Stimulated activated CD4-positive, alpha-beta T cell treated with anti-CD3 and anti-CD28 coated beads, Interleukin-2, amount 100 ng/mL, for 48 hours (primary cell): ENCODE measurements at regions not wholly inside any gene's neighbourhood (a gene's known extent, or its start where the extent isn't known, plus 50 kb on each side); places are given as distances from the start of the nearest gene placed in this dataset.

ENCODE experiments used
- DNase-seq, 2 donors: peaks; one replicate each; pipeline ENCODE4 v3.0.0-alpha.2; 2020

DNA sequence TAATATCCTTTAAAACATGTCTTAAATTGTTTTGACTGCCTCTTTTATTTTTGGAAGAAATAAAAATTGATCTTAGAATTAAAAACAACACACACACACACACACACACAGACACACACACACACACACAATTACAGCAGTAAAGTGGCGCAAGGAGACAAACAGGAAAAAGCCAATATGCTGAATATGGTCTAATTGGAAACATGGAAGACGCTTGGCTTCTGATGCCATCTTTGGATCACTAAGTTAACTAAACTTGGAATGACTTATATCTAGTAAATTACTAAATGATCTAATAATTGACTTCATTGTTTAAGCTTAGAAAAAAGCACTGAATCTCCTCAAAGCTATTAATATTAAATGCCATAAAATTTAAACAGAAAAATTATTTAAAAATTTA, 1093.4 kb downstream of the ADGRL3 start:
- no peak for DNase-seq

DNA sequence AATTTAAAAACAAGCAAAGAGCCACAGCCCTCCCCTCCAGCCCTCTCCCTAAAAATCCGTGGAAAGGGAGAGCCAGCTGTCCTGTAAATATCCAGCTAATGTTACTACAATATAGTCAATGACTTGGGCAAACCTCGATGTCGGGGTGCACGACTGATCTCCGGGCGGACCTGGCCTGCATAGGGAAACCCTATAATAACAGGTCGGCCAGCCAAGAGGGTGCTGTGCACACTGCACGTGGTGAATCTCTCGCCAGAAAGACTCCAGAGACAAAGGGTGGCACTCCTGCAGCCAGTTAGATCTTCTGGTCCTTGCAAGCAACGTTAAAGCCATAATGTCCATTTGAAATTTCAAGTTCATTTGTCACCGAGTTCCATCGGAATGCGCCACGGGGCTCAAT, 1092.8 kb downstream of the ADGRL3 start:
- DNase-seq, result no peak

DNA sequence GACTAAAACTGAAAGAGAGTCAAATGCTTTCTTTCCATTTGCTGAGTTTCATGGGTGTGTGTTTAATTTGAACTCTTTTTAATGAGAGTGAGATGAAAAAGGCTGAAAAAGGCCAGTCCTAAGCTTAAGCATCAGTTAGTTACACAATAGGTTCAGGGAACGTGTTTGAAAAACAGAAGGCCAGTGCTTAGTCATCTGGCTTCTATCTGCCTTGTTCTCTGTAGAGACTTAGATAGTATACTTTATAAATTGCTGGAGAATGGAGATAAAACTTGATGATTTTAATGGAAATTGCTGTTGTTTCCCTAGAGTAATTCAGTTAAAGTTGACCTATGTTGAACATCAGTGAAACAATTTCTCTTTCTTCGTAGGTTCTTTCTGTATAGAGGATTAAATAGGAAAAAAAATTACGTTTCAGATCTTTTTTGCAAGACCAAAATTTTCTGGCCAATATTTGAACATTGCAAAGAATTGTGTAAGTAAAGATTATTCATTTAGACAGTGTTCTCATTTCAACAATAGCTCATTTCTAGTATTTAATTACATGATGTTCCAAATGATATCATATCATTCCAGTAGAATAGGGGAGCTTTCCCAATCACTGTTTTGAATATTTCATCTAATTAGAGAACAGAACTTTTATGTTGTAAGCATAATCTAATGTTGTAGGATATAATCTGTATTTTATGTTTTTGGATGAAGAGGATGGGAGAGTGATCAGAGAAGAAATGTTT, 1088.8 kb downstream of the ADGRL3 start:
- DNase-seq, result no peak

DNA sequence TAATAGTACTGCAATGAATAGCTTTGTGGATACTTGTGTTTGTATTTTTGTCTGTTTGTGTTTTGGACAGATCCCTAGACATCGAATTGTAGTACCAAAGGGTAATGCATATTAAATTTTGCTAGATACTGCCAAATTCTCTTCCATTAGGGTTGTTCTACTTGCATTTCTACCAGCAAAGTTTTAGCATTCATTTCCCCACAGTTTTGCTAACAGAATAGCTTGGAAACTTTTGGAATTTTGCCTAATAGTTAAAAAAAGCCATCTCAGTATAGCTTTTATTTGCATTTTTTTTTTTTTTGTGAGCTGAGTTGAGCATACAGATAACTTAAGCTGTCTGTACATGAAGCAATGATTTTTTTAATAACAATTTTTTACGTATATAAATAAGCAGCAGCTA, 1084.9 kb downstream of the ADGRL3 start:
- DNase-seq, result no peak

DNA sequence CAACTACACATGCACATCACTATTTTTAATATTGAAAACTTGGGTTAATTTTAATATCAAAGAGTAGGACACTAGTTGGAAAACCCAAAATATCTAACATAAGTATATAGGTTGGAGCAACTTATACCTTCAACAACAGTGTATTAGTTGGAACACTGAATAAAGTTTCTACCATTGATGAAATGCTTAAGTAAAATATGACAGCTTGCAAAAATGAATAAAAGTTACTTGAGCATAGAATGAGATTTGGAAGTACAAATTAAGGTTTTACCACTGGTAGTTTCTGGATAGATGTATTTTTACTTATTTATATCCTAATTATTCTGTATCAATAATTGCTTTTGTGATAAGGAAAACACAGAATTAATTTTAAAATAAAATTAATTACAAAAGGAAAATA, 1079.6 kb downstream of the ADGRL3 start:
- no peak for DNase-seq

DNA sequence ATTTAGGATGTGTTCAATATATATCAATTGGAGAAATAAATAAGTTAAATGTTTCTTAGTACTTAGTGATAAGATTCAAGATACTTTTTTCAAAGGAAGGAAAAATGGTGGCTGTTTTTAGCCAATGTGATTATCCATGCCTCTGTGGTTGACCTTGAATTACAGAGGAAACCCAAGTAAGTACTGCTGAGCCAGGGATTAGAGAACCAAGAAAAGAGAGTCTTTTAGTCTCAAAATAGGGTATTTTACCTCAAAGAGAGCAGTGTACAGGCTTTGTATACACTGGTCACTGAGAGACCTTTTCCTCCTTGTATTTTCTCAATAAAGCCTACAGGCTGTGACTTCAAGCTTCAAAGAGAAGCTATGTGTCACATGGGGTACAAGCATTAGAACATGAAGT, 1075.3 kb downstream of the ADGRL3 start:
- no peak for DNase-seq

DNA sequence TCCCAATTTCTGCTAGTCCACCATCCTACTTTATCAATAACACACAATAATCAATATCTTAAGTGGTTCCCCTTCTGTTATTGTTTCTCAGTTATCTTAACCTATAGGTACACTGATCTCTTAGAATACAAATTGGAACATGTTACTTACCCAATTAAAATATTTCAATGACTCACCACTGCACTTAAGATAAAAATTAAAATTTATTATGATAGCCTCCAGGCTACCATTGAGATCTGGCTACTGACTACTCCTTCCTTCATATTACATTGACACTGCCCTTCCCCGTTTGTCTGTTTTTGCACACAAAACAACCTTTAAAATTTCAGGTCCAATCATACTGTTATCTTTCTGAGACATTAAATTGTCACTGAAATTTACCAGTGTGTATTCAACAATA, 1074.7 kb downstream of the ADGRL3 start:
- DNase-seq, result no peak

DNA sequence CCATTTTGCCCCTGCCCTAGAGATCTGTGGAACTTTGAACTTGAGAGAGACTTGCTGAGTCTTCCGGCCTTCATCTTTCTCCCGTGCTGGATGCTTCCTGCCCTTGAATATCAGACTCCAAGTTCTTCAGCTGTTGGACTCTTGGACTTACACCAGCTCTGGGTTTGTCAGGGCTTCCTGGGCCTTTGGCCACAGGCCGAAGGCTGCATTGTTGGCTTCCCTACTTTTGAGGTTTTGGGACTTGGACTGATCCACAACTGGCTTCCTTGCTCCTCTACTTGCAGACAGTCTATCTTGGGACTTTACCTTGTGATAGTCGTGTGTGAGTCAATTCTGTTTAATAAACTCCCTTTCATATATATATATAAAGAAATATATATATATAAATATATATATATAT, 1071.0 kb downstream of the ADGRL3 start:
- DNase-seq, result no peak

DNA sequence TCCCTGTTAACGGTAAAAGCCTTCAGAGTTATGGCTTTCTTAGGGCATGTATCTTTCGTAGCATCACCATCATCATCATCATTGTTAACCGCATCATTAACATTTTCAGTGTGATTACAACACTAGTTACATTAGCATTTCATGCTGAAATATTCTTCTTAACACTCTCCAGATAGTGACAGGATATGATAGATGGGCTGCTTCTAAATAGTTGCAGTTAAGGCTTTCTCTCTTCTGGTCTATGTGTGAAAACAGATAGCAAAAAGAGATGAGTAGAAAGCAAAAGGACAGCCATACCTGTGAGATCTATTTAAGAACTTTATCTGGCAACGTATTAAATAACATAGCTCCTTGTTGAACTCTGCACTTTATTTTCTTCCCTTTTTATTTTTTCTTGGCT, 1069.8 kb downstream of the ADGRL3 start:
- no peak for DNase-seq

DNA sequence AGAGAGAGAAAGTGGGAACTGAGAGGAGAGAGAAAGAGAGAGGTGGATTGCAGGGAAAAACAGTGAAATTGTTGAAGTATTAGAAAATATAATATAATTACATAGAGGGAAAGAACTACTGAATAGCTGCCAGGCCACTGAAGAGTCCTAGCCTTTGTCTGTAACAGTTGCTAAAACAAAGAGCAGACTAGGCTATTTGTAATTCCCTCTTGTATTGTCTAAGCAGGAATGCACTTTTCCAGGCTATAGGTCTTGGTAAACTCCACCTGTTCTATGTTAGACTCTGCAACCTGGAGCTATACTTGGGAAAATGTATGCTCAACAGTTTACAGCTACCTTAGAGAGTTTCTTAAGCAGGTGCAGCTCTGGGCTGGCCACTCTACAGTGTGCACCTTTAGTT, 1063.3 kb downstream of the ADGRL3 start:
- no peak for DNase-seq

DNA sequence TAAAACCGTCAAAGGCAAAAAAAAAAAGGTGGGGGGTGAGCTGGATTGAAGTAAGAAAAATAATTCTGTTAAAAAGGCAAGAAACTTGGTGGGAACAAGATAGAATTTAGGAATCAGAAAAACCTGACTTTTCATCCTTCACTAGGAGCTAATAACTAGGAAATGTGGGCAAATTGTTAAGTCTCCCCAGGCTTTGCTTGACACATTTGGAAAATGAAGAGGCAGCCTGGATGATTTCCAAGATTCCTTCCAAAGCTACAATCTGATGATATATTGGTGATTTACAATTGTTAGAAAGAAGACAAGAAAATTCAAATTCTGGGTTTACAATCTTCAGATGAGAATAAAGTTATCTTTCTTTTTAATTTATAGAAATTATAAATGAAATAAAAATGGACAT, 1062.5 kb downstream of the ADGRL3 start:
- DNase-seq, result no peak

DNA sequence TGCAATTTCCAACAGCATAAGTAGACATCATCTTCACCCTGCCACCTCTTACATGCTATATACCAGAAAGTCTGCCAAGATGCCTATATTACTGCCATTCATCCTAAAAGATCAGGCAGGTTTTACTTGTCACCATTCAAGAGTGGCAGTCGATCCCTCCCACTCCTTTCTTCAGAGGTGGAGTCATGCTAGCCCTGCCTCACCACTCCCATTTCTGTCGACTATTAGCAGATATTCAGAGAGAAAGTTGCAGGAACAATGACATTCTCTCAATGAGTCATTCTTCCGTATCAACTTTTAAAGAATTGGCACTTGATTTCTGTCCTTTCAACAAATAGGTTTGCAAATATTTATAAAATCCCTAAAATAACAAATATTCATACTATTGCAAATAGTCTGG, 1060.1 kb downstream of the ADGRL3 start:
- DNase-seq, result no peak

DNA sequence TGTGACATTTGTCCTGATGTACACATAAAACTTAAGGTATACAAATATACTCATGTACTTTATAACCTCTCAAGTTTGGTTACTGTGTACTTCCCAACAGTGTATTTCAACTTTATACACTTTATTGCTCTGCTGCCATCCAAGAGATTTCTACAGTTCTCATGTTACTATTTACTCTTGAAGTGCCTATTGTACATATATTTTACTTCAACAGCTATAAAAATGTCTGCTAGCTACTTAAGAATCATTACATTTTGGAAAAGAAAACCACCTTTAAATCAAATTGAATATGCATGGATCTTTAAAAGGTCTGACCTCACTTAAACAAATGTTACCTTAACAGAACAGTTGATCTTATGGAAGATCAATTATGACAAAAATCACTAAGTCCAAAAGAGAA, 1056.4 kb downstream of the ADGRL3 start:
- no peak for DNase-seq

DNA sequence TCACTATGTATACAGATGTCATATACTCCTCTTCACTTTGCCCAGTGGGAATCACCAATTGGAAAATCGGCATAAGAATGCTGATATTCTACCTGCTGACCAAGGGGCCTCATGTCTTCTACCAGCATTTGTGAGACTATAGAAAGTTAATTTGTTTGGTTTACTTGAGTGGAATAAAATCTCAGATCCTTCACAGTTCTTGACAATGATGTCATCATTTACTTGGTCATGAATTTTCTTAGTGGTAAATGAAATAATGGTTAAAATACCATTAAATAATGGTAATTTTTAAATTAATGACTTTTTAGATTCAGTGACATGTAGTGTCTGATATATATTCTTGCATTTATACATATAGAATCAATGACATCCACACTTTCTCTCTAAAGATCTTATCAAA, 1052.6 kb downstream of the ADGRL3 start:
- no peak for DNase-seq

DNA sequence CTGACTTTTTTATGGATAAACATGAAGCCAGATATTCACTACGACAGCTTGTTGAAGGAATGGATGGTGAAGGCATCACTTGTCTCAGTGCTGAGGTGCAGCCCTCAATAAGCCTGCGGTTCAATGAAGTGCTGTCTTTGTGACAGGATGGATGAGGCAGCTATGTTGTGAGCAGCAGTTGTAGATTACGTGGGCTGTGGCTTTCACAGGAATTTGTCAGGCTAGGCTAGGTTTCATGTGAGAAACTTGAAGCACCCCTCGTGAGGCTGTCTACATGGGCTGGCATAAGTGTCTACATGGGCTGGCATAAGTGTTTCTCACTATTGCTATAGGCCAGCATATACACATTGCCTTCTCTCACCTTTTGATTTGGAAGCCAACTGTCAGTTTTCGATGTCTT, 1050.0 kb downstream of the ADGRL3 start:
- DNase-seq, result no peak

DNA sequence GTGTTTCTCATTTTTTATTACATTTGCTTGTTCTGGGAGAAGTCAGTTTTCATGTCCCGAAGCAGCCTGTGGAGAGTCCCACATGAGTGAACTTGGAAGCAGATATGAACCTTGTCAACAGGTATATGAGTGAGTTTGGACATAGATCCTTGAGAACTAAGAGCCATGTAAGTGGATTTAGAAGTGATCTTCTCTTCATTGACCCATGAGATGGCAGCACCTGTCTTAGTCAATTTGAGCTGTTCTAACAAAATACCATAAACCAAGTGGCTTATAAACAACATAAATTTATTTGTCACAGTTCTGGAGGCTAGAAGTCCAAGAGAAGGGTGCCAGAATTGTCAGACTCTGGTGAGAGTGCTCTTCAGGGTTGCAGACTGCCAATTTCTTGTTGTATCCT, 1043.8 kb downstream of the ADGRL3 start:
- DNase-seq, result no peak

DNA sequence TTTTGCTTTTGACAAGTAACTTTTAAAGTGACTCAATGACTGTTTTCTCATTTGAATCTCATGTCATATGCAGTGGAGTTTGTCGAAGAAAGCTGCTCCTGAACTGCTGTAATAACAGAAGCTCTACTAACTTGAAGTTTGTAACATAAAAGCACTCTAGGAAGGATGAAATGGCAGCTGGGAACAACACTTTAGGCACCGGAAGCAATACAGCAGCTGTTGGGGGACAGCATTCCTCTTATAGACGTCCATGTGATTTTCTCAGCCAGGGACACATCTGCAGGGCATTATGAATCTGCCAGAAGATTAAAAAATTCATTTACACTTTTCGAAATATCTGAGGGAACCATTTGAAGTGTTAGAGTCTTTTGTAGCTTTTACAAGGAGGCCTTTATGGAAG, 1035.8 kb downstream of the ADGRL3 start:
- no peak for DNase-seq

DNA sequence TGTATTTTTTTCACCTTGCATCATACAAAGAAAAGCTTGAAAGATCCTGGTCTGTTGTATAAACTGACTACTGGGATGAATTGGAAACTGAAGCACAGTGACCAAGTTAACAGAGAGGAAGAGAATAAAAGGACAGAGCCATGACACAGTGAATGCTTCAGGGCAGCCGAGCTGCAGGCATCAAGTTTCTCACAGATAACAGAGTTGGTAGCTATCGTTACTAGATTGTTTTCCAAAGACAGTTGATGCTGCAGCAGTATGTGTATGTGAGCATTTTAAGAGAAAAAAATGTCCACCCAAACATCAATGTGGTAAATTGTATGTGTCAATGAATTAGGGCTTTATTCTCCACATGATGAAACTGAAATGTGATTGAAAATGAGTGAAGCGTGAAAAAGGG, 1032.7 kb downstream of the ADGRL3 start:
- no peak for DNase-seq

DNA sequence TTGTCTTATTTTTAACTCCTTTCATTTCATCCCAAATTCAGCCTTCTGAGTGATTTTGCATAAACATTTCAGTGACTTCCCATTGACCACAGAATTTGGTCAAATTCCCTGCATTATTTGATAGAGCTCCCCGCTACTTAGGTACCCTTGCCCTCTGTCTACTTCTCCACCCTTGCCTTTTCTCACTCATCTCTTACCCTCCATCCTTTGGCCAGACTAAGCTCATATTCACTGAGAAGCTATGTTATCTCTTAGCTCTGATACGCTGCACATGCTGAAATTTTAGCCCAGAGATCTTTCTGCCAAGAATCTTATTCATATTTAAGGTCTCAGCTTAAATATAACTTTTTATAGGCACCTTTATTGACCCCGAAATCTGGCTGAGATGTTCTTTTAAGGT, 1031.9 kb downstream of the ADGRL3 start:
- no peak for DNase-seq

DNA sequence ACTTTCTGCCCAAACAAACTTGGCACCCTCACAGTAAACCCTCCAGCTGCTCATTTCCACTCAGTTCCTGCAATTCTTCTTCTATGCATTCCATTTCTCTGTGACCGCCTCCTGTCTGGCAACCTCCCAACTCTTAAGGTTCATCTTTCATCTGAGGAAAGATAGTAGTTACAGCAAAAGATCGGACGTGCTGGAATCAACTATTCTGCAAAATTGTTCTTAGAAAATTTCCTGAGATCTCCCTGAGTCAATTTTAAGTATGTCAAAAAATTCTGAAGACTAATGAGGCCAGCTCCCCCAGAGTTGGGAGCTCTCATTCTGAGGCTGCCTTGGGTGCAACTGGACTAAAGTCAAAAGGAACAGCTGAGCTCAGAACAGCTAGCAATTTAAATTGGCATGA, 1026.0 kb downstream of the ADGRL3 start:
- DNase-seq, result no peak

DNA sequence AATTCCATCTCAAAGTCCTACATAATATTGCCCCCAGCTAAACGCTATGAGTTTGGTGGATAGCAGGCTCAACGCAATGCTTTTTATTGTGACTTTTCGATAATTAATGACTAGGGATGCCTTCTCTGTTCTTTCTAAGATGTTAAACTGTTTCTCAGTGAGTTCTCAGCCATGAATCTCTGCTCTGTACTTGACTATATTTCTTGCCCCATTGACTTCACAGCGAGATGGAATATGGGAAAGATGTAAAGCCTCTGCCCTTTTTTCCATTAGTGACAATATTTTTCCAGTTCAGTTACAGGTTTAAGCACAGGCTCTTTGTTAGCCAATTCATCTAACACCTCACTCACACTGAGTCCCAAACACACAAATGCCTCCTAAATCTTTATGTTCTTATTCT, 1022.0 kb downstream of the ADGRL3 start:
- DNase-seq, result no peak

DNA sequence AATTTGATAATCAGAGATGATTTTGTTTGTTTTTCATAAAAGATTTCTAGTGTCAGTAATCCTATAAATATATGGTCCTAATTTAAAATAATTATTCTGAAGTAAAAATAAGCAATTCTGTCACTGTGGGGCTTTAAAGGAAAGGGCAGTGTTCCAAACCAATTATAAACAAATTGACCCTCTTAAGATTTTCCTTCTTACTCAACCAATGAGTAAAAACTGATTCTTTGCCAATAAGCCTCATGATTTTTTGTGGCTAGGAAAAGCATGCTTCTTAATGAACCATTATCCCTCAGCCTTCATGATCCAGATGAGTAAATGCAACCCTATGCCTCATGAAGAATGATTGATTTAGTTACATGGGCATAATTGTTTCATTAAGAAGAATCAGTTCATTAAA, 1010.4 kb downstream of the ADGRL3 start:
- no peak for DNase-seq

DNA sequence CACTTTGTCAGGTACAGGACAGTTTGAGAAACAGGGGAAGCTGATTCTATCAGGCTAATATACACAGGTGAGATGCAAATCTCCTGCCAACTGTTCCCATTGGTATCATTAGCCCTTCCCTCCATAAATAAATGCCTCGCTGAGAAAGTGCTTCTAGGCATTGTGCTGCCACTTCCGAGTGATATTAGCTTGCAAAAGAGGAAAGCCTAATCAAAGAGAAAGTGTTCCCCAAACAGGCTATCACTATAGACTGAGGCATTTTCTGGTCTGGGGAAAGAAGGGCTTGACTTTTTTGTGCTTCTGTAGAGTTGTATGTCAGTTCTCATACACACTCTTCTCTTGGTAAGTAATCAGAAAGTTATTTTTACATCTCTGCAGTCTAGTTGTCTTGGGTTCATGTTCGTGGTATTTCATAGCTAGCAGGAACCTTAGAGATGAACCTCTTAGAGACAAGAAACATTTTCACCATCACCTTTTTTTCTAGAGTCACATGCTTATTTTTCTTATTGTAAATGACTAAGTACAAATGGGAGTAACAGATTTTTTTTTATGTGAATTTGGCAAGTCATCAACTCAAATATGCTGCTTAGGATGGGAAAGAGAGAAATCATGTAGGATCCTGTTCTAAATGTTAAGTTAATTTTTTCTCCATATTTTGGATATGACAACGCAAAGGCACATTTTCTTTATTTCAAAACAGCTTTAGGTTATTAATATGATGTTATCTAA, 1009.8 kb downstream of the ADGRL3 start:
- DNase-seq, result no peak

DNA sequence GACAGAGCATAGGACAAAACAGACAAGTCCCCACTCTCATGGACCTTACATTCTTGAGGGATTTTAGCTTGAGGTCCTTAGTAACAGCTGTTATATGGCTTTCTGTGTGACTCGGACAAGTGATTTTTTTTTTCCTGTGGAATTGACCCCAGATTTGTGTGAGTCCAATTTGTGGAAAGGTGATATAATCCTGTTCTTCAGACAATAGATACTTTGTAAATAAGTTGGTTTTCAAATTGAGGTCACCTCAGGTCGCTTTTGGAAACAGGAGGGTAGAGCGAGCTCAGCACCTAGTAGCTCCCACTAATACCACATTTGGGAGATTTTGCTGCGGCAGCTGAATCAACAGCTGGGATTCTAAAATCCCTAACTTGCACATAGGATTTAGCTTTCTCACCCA, 1008.8 kb downstream of the ADGRL3 start:
- no peak for DNase-seq

DNA sequence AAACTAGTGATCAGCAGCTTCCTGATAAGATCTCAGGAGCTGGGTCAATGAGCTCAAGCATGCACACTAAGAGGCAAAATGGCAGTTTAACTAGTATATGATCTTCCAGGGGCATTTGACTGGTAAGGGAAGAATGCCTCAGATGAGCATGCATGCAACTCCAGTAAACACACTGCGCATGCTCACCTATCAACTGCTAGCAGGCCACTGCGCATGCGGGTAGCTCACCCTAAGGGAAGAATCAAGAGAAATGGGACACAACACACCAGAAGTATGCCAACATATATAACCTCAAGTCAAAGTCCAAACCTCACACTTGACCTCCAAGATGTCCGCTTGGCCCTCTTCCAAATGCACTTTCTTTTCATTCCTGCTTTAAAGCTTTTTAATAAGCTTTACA, 1004.0 kb downstream of the ADGRL3 start:
- DNase-seq, result no peak
